ENCODE measurements at regions not wholly inside any gene's neighbourhood (a gene's known extent, or its start where the extent isn't known, plus 50 kb on each side); places are given as distances from the start of the nearest gene placed in this dataset.

- no peak overlapping the region for H3K4me3 ChIP-seq (ENCODE audit: low read depth, low read length)
- no peak for TF ChIP-seq CTCF (IDR thresholded peaks at IDR 0.05; ENCODE audit: insufficient read depth, low read length, missing control alignments)
- DNase-seq (ENCODE audit: low read depth, low spot score): no peak
- ChIA-PET CTCF (interaction anchor here (0.6 to 2.7 kb wide), 6 partner anchors 8 to 735 kb away, joined by 3 to 18 read pairs (median 3); no protein-coding TSS in a partner anchor), POLR2A (interaction anchor here (2.2 kb wide), 1 partner anchor 12 kb away, joined by 7 read pairs; no protein-coding TSS in a partner anchor)
Observed at GRCh38 chr21:27582246-27582947, 615.5 kb upstream of the ADAMTS5 start.

GRCh38 chr21:27581168-27581567 lies 614.3 kb upstream of the ADAMTS5 start:
- DNase-seq (ENCODE audit: low read depth, low spot score): no peak
- no peak for TF ChIP-seq CTCF (IDR thresholded peaks at IDR 0.05; ENCODE audit: insufficient read depth, low read length, missing control alignments)
- POLR2A ChIA-PET: interaction anchor here (1.1 to 2.2 kb wide), 2 partner anchors 9 to 11 kb away, joined by 6 to 7 read pairs; no protein-coding TSS in a partner anchor
- no peak overlapping the region for H3K4me3 ChIP-seq (ENCODE audit: low read depth, low read length)
- CTCF ChIA-PET: no interaction called here

- POLR2A ChIA-PET: no interaction called here
- CTCF ChIA-PET: no interaction called here
- TF ChIP-seq CTCF (IDR thresholded peaks at IDR 0.05; ENCODE audit: insufficient read depth, low read length, missing control alignments): no peak
- DNase-seq (ENCODE audit: low read depth, low spot score): no peak
- no peak overlapping the region for H3K4me3 ChIP-seq (ENCODE audit: low read depth, low read length)
Observed at GRCh38 chr21:27580276-27580675, 613.4 kb upstream of the ADAMTS5 start.

GRCh38 chr21:27578741-27579265 lies 611.9 kb upstream of the ADAMTS5 start:
- POLR2A ChIA-PET: no interaction called here
- H3K4me3 ChIP-seq (ENCODE audit: low read depth, low read length): no peak overlapping the region
- CTCF ChIA-PET: interaction anchor here (1.2 kb wide), 1 partner anchor 9 kb away, joined by 4 read pairs; no protein-coding TSS in a partner anchor
- no peak for TF ChIP-seq CTCF (IDR thresholded peaks at IDR 0.05; ENCODE audit: insufficient read depth, low read length, missing control alignments)
- DNase-seq (ENCODE audit: low read depth, low spot score): no peak

- CTCF ChIA-PET: interaction anchor here (1.0 to 1.3 kb wide), 2 partner anchors 128 to 1173 kb away, joined by 3 to 4 read pairs; no protein-coding TSS in a partner anchor
- peak; percentile 80 for DNase-seq (ENCODE audit: low read depth, low spot score)
- POLR2A ChIA-PET: interaction anchor here (0.6 to 1.5 kb wide), 4 partner anchors 9 to 1234 kb away, joined by 3 to 6 read pairs (median 4); no protein-coding TSS in a partner anchor
- no peak for TF ChIP-seq CTCF (IDR thresholded peaks at IDR 0.05; ENCODE audit: insufficient read depth, low read length, missing control alignments)
- H3K4me3 ChIP-seq (ENCODE audit: low read depth, low read length): no peak overlapping the region
Observed at GRCh38 chr21:27572696-27573095, 605.8 kb upstream of the ADAMTS5 start.

- ChIA-PET POLR2A (interaction anchor here (0.9 to 1.5 kb wide), 5 partner anchors 10 to 727 kb away, joined by 3 to 6 read pairs (median 4); no protein-coding TSS in a partner anchor), CTCF (interaction anchor here (1.0 to 1.3 kb wide), 3 partner anchors 11 to 1174 kb away, joined by 3 to 4 read pairs (median 4); no protein-coding TSS in a partner anchor)
- peak; percentile 81 for DNase-seq (ENCODE audit: low read depth, low spot score)
- no peak overlapping the region for H3K4me3 ChIP-seq (ENCODE audit: low read depth, low read length)
- no peak for TF ChIP-seq CTCF (IDR thresholded peaks at IDR 0.05; ENCODE audit: insufficient read depth, low read length, missing control alignments)
Observed at GRCh38 chr21:27571706-27572105, 604.8 kb upstream of the ADAMTS5 start.

Data from AG04449 (cell line).